KMS-11 (cell line): ENCODE measurements at regions not wholly inside any gene's neighbourhood (a gene's known extent, or its start where the extent isn't known, plus 50 kb on each side); places are given as distances from the start of the nearest gene placed in this dataset.

ENCODE experiments used
- H2AFZ ChIP-seq: fragments of 200-600 bp; sonication (generic); 2 replicates; pipeline ENCODE4 v1.6.1; 2016; ENCODE audit warnings: antibody characterized with exemption, mixed run types, low read depth
- H3K27ac ChIP-seq: fragments of 200-600 bp; sonication (generic); 2 replicates; pipeline ENCODE4 v1.6.1; 2016; ENCODE audit warnings: mild to moderate bottlenecking, mixed run types
- H3K27me3 ChIP-seq: fragments of 200-600 bp; sonication (generic); 2 replicates; pipeline ENCODE4 v1.6.1; 2017; ENCODE audit warnings: mild to moderate bottlenecking, low read depth, mixed run types, moderate library complexity; ENCODE audit not compliant: insufficient read depth
- H3K36me3 ChIP-seq: fragments of 200-600 bp; sonication (generic); 2 replicates; pipeline ENCODE4 v1.6.1; 2017; ENCODE audit warnings: mild to moderate bottlenecking, mixed run types; ENCODE audit not compliant: insufficient read depth
- H3K4me1 ChIP-seq: fragments of 200-600 bp; sonication (generic); 2 replicates; pipeline ENCODE4 v1.6.1; 2016; ENCODE audit warnings: mild to moderate bottlenecking, low read depth, mixed run types; ENCODE audit not compliant: poor library complexity, severe bottlenecking
- H3K4me2 ChIP-seq: fragments of 200-600 bp; sonication (generic); 2 replicates; pipeline ENCODE4 v1.7.0; 2016; ENCODE audit warnings: mild to moderate bottlenecking, mixed run types
- H3K4me3 ChIP-seq: fragments of 200-600 bp; sonication (generic); IDR thresholded peaks from 2 replicates; pipeline ENCODE4 v1.6.1; 2017; ENCODE audit warnings: low read depth, low read length, mixed read lengths; ENCODE audit not compliant: insufficient read depth
- H3K79me2 ChIP-seq: fragments of 200-600 bp; sonication (generic); 2 replicates; pipeline ENCODE4 v1.6.1; 2016; ENCODE audit warnings: low read depth, mixed run types; ENCODE audit not compliant: insufficient read depth
- H3K9ac ChIP-seq: fragments of 200-600 bp; sonication (generic); 2 replicates; pipeline ENCODE4 v1.6.1; 2016; ENCODE audit warnings: mild to moderate bottlenecking, mixed run types
- H4K20me1 ChIP-seq: fragments of 200-600 bp; sonication (generic); 2 replicates; pipeline ENCODE4 v1.6.1; 2016; ENCODE audit warnings: mild to moderate bottlenecking, mixed run types; ENCODE audit not compliant: insufficient read depth
- TF ChIP-seq, protein P1 (sequence below): fragments of 200-600 bp; sonication (generic); conservative IDR thresholded peaks from 2 replicates; pipeline ENCODE4 v1.6.1; 2017; ENCODE audit warnings: low read depth, mild to moderate bottlenecking, antibody characterized with exemption, low read length, moderate library complexity, mixed read lengths

DNA sequence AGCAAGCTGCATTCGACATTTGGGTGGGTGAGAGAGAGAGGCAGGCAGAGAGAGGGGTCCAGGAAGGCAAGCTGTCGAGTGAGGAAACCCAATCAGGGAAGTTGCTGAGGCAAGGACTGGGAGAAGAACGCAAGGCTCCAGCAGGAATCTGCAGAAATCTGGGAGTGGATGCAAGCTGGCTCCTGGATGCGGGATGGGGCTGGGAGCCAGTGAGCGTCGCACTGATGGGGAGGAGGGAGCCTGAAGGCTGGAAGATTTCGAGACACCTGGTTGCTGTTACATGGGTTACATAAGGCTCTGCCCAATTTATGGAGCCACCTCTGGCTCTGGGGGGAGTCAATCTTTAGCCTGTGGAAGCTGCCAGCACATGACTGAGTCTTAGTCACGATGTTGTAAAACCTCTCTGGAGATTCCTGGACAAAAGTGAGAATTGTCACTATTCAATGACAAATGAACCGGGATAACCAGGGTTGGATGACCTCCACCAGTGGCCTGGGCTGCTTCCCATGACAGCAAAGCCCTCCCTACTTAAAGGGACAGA lies 51.1 kb upstream of the ADRB1 start:
- Histone ChIP-seq H3K36me3 (no peaks in the 10 kb centered on the region), H3K9ac (no peak overlapping the region), H3K27ac (no peak overlapping the region), H3K4me2 (no peak overlapping the region), H2AFZ (no peak overlapping the region), H3K79me2 (no peaks in the 10 kb centered on the region), H4K20me1 (peaks cover 5% of the 10 kb centered on the region; the same call in 1 of the 2 replicates), H3K4me1 (peaks cover 29% of the 10 kb centered on the region), H3K4me3 (no peak overlapping the region), H3K27me3 (peaks cover 76% of the 10 kb centered on the region)
- TF ChIP-seq, protein P1, sequence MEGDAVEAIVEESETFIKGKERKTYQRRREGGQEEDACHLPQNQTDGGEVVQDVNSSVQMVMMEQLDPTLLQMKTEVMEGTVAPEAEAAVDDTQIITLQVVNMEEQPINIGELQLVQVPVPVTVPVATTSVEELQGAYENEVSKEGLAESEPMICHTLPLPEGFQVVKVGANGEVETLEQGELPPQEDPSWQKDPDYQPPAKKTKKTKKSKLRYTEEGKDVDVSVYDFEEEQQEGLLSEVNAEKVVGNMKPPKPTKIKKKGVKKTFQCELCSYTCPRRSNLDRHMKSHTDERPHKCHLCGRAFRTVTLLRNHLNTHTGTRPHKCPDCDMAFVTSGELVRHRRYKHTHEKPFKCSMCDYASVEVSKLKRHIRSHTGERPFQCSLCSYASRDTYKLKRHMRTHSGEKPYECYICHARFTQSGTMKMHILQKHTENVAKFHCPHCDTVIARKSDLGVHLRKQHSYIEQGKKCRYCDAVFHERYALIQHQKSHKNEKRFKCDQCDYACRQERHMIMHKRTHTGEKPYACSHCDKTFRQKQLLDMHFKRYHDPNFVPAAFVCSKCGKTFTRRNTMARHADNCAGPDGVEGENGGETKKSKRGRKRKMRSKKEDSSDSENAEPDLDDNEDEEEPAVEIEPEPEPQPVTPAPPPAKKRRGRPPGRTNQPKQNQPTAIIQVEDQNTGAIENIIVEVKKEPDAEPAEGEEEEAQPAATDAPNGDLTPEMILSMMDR: no peak

GRCh38 chr10:113993489-113993991 lies 50.1 kb upstream of the ADRB1 start:
- Histone ChIP-seq H3K4me3 (no peak overlapping the region), H3K79me2 (no peaks in the 10 kb centered on the region), H3K27me3 (peaks cover 66% of the 10 kb centered on the region), H2AFZ (no peak overlapping the region), H3K4me2 (no peak overlapping the region), H4K20me1 (peaks cover 5% of the 10 kb centered on the region; the same call in 1 of the 2 replicates), H3K9ac (no peak overlapping the region), H3K27ac (no peak overlapping the region), H3K4me1 (peaks cover 29% of the 10 kb centered on the region), H3K36me3 (no peaks in the 10 kb centered on the region)
- TF ChIP-seq, protein P1: no peak
